Loucy (cell line): ENCODE measurements at regions not wholly inside any gene's neighbourhood (a gene's known extent, or its start where the extent isn't known, plus 50 kb on each side); places are given as distances from the start of the nearest gene placed in this dataset.
"Not testable (repeated sequence)": the region's sequence is repeated elsewhere in the genome, so short reads cannot be mapped to it uniquely, and the experiment has no call there.

Experiments used
- H2AFZ ChIP-seq: fragments of 200-600 bp; sonication (generic); 2 replicates; pipeline ENCODE4 v1.6.0; 2016; ENCODE audit warnings: antibody characterized with exemption, mild to moderate bottlenecking, low read length, moderate library complexity
- H3F3A ChIP-seq: fragments of 200-600 bp; 2 replicates; pipeline ENCODE4 v1.6.0; 2016; ENCODE audit warnings: antibody characterized with exemption, low read depth, mild to moderate bottlenecking
- H3K27me3 ChIP-seq: fragments of 200-600 bp; sonication (generic); 2 replicates; pipeline ENCODE4 v1.6.1; 2014; ENCODE audit warnings: low read length, mild to moderate bottlenecking; ENCODE audit not compliant: insufficient read depth, poor library complexity, severe bottlenecking
- H3K36me3 ChIP-seq: fragments of 200-600 bp; sonication (generic); 2 replicates; pipeline ENCODE4 v1.6.1; 2016; ENCODE audit warnings: low read length; ENCODE audit not compliant: insufficient read depth
- H3K4me1 ChIP-seq: fragments of 200-600 bp; sonication (generic); 2 replicates; pipeline ENCODE4 v1.5.1; 2014; ENCODE audit warnings: low read length, mild to moderate bottlenecking; ENCODE audit not compliant: insufficient read depth, poor library complexity, severe bottlenecking
- H3K4me2 ChIP-seq: fragments of 200-600 bp; sonication (generic); 2 replicates; pipeline ENCODE4 v1.6.0; 2014; ENCODE audit warnings: antibody characterized with exemption, low read length, low read depth, mild to moderate bottlenecking; ENCODE audit not compliant: poor library complexity, severe bottlenecking
- H3K4me3 ChIP-seq: fragments of 200-600 bp; sonication (generic); 2 replicates; pipeline ENCODE4 v1.5.1; 2014; ENCODE audit warnings: low read length, mild to moderate bottlenecking, mixed read lengths; ENCODE audit not compliant: poor library complexity, severe bottlenecking
- H3K79me2 ChIP-seq: fragments of 200-600 bp; sonication (generic); 2 replicates; pipeline ENCODE4 v1.6.1; 2014; ENCODE audit warnings: low read length; ENCODE audit not compliant: insufficient read depth
- H3K9ac ChIP-seq: fragments of 200-600 bp; sonication (generic); 2 replicates; pipeline ENCODE4 v1.6.0; 2014; ENCODE audit warnings: mild to moderate bottlenecking, low read depth, low read length, moderate library complexity; ENCODE audit not compliant: poor library complexity, severe bottlenecking
- H3K9me2 ChIP-seq: fragments of 200-600 bp; sonication (generic); replicated peaks from 2 replicates; pipeline ENCODE4 v1.6.1; 2016; ENCODE audit warnings: low read depth, low read length, mixed read lengths
- H3K9me3 ChIP-seq: fragments of 200-600 bp; sonication (generic); 2 replicates; pipeline ENCODE4 v1.6.1; 2014; ENCODE audit warnings: mild to moderate bottlenecking, antibody characterized with exemption, low read length, low read depth; ENCODE audit not compliant: insufficient read depth
- H4K20me1 ChIP-seq: fragments of 200-600 bp; sonication (generic); 2 replicates; pipeline ENCODE4 v1.6.0; 2014; ENCODE audit warnings: antibody characterized with exemption, low read length, mild to moderate bottlenecking; ENCODE audit not compliant: insufficient read depth, poor library complexity, severe bottlenecking
- CTCF ChIP-seq: fragments of 200-600 bp; sonication (generic); conservative IDR thresholded peaks from 2 replicates; pipeline ENCODE4 v1.5.1; 2014; ENCODE audit warnings: mild to moderate bottlenecking, antibody characterized with exemption, low read length
- EZH2phosphoT487 ChIP-seq: fragments of 200-600 bp; IDR thresholded peaks from 2 replicates; pipeline ENCODE4 v1.6.1; 2018; ENCODE audit warnings: antibody characterized with exemption, mild to moderate bottlenecking, moderate library complexity, borderline replicate concordance

GRCh38 chr4:71095545-71095944 is 102.1 kb downstream of the DCK start:
- no peaks in the 10 kb centered on the region for H4K20me1 ChIP-seq
- TF ChIP-seq CTCF, result no peak
- no peak for TF ChIP-seq EZH2phosphoT487
- H3K79me2 ChIP-seq, result no peaks in the 10 kb centered on the region
- H3K9me2 ChIP-seq, result no peaks in the 10 kb centered on the region
- no peaks in the 10 kb centered on the region for H3K9me3 ChIP-seq
- H3K36me3 ChIP-seq, result no peaks in the 10 kb centered on the region
- no peaks in the 10 kb centered on the region for H3F3A ChIP-seq
- peak overlapping the region; percentile 84 for H3K4me2 ChIP-seq
- peaks cover 18% of the 10 kb centered on the region for H3K4me1 ChIP-seq
- no peaks in the 10 kb centered on the region for H3K27me3 ChIP-seq
- peak overlapping the region; percentile 90 for H2AFZ ChIP-seq
- H3K9ac ChIP-seq, result peak overlapping the region; percentile 63
- peak overlapping the region; percentile 64 for H3K4me3 ChIP-seq

- no peak overlapping the region; the same call in 1 of the 2 replicates for H2AFZ ChIP-seq
- no peaks in the 10 kb centered on the region for H3K9me2 ChIP-seq
- H3K4me3 ChIP-seq, result peak overlapping the region; percentile 48
- peaks cover 2% of the 10 kb centered on the region; the same call in 1 of the 2 replicates for H3F3A ChIP-seq
- no peaks in the 10 kb centered on the region for H3K79me2 ChIP-seq
- H3K4me1 ChIP-seq, result peaks cover 37% of the 10 kb centered on the region
- no peaks in the 10 kb centered on the region for H4K20me1 ChIP-seq
- TF ChIP-seq CTCF, result no peak
- TF ChIP-seq EZH2phosphoT487, result no peak
- no peaks in the 10 kb centered on the region for H3K36me3 ChIP-seq
- H3K9ac ChIP-seq, result peak overlapping the region; percentile 53
- no peaks in the 10 kb centered on the region for H3K27me3 ChIP-seq
- H3K9me3 ChIP-seq, result no peaks in the 10 kb centered on the region
- peak overlapping the region; percentile 63 for H3K4me2 ChIP-seq
Observed at GRCh38 chr4:71107726-71108125, 114.3 kb downstream of the DCK start.

GRCh38 chr4:71110499-71110898 is 117.0 kb downstream of the DCK start:
- Histone ChIP-seq H3K9me2 (no peaks in the 10 kb centered on the region), H3K4me3 (no peak overlapping the region), H3K9me3 (no peaks in the 10 kb centered on the region), H3F3A (peaks cover 2% of the 10 kb centered on the region; the same call in 1 of the 2 replicates), H3K79me2 (no peaks in the 10 kb centered on the region), H2AFZ (no peak overlapping the region), H3K27me3 (no peaks in the 10 kb centered on the region), H3K9ac (no peak overlapping the region), H4K20me1 (no peaks in the 10 kb centered on the region), H3K4me2 (peak overlapping the region; percentile 48), H3K4me1 (peaks cover 37% of the 10 kb centered on the region), H3K36me3 (no peaks in the 10 kb centered on the region)
- no peak for TF ChIP-seq CTCF
- no peak for TF ChIP-seq EZH2phosphoT487

- H3K9ac ChIP-seq, H2AFZ ChIP-seq, H3K9me2 ChIP-seq, H4K20me1 ChIP-seq, H3K4me3 ChIP-seq, H3K79me2 ChIP-seq, H3F3A ChIP-seq, H3K27me3 ChIP-seq, H3K36me3 ChIP-seq, H3K9me3 ChIP-seq: not testable (repeated sequence)
- H3K4me2 ChIP-seq, result peak overlapping the region; percentile 48
- H3K4me1 ChIP-seq, result peaks cover 37% of the 10 kb centered on the region
Observed at GRCh38 chr4:71111133-71111532, 117.7 kb downstream of the DCK start.
